ENCODE measurements at regions not wholly inside any gene's neighbourhood (a gene's known extent, or its start where the extent isn't known, plus 50 kb on each side); places are given as distances from the start of the nearest gene placed in this dataset.

DNA sequence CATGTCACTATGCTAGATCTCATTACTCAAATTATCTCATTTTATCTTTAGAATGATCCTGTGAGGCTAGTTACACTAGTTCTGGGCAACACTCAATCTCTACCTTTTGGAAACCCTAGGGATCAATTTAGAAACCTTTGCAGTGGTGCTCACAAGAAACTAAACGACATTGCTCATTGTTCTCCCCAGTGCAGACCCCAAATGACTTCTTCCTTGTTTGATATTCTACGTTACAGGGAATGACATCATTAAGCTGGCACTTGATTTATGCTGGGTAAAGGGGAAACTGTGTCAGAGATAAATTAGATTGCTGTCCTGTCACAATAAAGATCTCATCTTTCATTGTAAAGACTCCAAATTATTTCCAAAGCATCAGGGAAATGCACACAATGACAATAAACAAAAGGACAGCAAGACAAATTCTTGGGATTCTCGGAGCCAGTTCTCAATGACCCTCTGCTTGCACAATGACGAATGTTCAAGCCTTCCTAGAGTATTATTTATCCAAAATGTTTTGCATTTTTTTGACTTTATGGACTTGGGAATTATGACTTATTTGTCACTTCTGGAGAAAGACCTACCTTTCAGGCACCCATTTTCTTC, 1121.8 kb upstream of the TENM4 start:
- TF ChIP-seq CTCF (IDR thresholded peaks at IDR 0.05), result no peak

- no peak for TF ChIP-seq CTCF (IDR thresholded peaks at IDR 0.05)
Observed at GRCh38 chr11:80559942-80560341, 1119.1 kb upstream of the TENM4 start.

GRCh38 chr11:80553565-80553964, 1112.7 kb upstream of the TENM4 start:
- TF ChIP-seq CTCF (IDR thresholded peaks at IDR 0.05), result no peak

DNA sequence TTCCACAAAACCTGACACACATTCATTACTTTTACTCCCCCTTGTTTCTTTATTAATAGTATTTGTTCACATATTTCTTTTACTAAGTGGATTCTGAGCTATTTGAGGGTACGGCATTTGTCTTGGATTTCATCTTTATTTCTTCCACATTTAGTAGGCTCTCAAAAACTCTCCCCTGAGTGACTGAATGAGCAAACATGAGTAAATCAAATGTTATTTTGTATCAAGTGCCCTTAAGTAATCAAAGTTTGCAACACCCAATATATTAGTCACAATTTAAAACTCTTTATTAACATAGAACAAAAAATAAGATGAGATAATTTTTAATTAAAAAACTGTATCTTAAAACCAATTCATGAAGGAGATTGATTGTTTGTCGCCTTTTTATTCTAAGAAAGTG, 1101.9 kb upstream of the TENM4 start:
- TF ChIP-seq CTCF (IDR thresholded peaks at IDR 0.05), result no peak

- TF ChIP-seq CTCF (IDR thresholded peaks at IDR 0.05), result no peak
Observed at GRCh38 chr11:80538040-80538439, 1097.2 kb upstream of the TENM4 start.

DNA sequence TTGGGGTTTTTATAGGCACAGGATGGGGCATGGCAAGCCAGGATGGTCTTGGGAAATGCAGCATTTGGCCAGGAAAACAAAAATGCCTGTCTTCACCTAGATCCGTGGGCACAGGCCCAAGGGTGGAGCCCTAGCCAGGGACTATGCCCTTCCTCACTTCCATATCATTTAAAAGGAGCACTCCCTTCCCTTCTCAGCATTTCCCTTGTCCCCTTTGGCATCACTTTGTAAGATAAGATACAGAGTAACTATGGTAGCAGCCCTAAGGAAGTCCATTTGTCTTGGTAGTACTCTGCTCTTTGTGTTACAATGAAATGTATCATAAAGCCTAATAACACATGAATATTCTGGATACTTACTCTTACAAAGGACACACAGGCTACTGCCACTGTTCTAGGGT, 1092.6 kb upstream of the TENM4 start:
- no peak for TF ChIP-seq CTCF (IDR thresholded peaks at IDR 0.05)

DNA sequence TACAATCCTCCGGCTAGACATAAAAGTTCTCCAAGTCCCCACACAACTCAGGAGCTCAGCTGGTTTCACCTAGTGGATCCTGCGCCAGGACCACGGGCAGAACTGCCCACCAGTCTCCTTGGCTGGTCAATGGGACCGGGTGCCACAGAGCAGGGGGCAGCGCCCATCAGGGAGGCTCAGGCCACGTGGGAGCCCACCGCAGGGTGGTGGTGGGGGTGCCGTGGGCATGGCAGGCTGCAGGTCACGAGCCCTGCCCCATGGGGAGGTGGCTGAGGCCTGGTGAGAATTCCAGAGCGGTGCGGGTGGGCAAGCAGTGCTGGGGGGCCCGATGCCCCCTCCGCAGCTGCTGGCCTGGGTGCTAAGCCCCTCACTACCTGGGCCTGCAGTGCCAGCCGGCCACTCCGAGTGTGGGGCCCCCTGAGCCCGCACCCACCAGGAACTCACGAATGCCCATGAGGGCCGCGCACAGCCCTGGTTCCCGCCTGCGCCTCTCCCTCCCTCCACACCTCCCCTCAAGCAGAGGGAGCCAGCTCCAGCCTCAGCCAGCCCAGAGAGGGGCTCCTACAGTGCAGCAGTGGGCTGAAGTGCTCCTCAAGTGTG, 1091.9 kb upstream of the TENM4 start:
- TF ChIP-seq CTCF (IDR thresholded peaks at IDR 0.05), result no peak

GRCh38 chr11:80529726-80530125, 1088.9 kb upstream of the TENM4 start:
- TF ChIP-seq CTCF (IDR thresholded peaks at IDR 0.05), result no peak
